HCT116 (cell line): ENCODE measurements at regions not wholly inside any gene's neighbourhood (a gene's known extent, or its start where the extent isn't known, plus 50 kb on each side); places are given as distances from the start of the nearest gene placed in this dataset.
"Not testable (repeated sequence)": the region's sequence is repeated elsewhere in the genome, so short reads cannot be mapped to it uniquely, and the experiment has no call there.

Experiments used
- ATAC-seq: fragments of 200-7000 bp; cut with Tn5 transposase; 2 replicates; pipeline ENCODE4 v1.9.1; 2020; ENCODE audit warnings: mild to moderate bottlenecking, moderate library complexity
- BruUV-seq: library from RNA; stranded (reverse); fragments of 400-500 nt; replicated peaks from 2 replicates; lab custom pipeline; 2021; lab: Mats Ljungman, UMichigan
- CTCF ChIA-PET: fragments of 300-600 bp; sonication (Branson Sonifier 250); formaldehyde crosslinking; loops from one replicate; lab custom pipeline; 2021; ENCODE audit warnings: antibody characterized with exemption; lab: Charles Lee
- POLR2A ChIA-PET: fragments of 300-600, 350-600 bp; sonication (Branson Sonifier 250); formaldehyde crosslinking; loops from one replicate; lab custom pipeline; 2021; ENCODE audit warnings: antibody characterized with exemption; lab: Charles Lee
- RAD21 ChIA-PET, 2 experiments: fragments of 300-600 bp; sonication (Branson Sonifier 250); formaldehyde crosslinking; loops; one replicate each; lab custom pipeline; 2023; ENCODE audit warnings: low total read pairs in 2 of 2; ENCODE audit not compliant: uncharacterized antibody in 2 of 2, unreplicated experiment in 2 of 2, low non-redundant PET in 1 of 2; lab: Charles Lee
- DNase-seq: peaks from one replicate; pipeline ENCODE4 v3.0.0-alpha.2; 2010; ENCODE audit warnings: low read depth, low spot score
- H2AFZ ChIP-seq: fragments of 200-600 bp; shearing (Covaris generic), sonication (generic); 2 replicates; pipeline ENCODE4 v1.6.1; 2017; ENCODE audit warnings: low read depth, mixed run types, mixed read lengths, antibody characterized with exemption, low read length; ENCODE audit not compliant: poor library complexity, severe bottlenecking
- H3K27ac ChIP-seq: 2 replicates; pipeline ENCODE4 v1.5.1; 2012; ENCODE audit warnings: low read depth, low read length
- H3K27me3 ChIP-seq: fragments of 200-600 bp; sonication (generic); 2 replicates; pipeline ENCODE4 v1.6.1; 2016; ENCODE audit warnings: mixed run types, low read length, mixed read lengths; ENCODE audit not compliant: insufficient read depth
- H3K36me3 ChIP-seq, 2 experiments: fragments of 200-500 bp in 1 of 2; fragments of 200-600 bp in 1 of 2; sonication (Bioruptor generic) in 1 of 2; sonication (generic) in 1 of 2; 2 replicates each; pipeline versions ENCODE4 v1.5.1 to v1.6.1; 2014 to 2016; ENCODE audit warnings: low read length in 2 of 2, inconsistent platforms in 1 of 2, mixed read lengths in 1 of 2, mixed run types in 1 of 2; ENCODE audit not compliant: insufficient read depth in 2 of 2, control insufficient read depth in 1 of 2
- H3K4me1 ChIP-seq, 2 experiments: fragments of 200-600 bp in 1 of 2; sonication (generic) in 1 of 2; 2 replicates each; pipeline versions ENCODE4 v1.5.1 to v1.6.1; 2012 to 2017; ENCODE audit warnings: low read length in 2 of 2, inconsistent platforms in 1 of 2, mild to moderate bottlenecking in 1 of 2, mixed read lengths in 1 of 2, mixed run types in 1 of 2, moderate library complexity in 1 of 2; ENCODE audit not compliant: insufficient read depth in 2 of 2, control insufficient read depth in 1 of 2
- H3K4me2 ChIP-seq: fragments of 200-600 bp; sonication (generic); 2 replicates; pipeline ENCODE4 v1.6.1; 2017; ENCODE audit warnings: mixed run types, low read length, mixed read lengths
- H3K4me3 ChIP-seq, 2 experiments: fragments of 200-600 bp in 1 of 2; sonication (generic) in 1 of 2; replicated peaks in 1 of 2; 2 replicates each; pipeline ENCODE4 v1.5.1; 2011 to 2016; ENCODE audit warnings: low read length in 2 of 2, control low read depth in 1 of 2, low read depth in 1 of 2, mild to moderate bottlenecking in 1 of 2, mixed read lengths in 1 of 2, mixed run types in 1 of 2
- H3K79me2 ChIP-seq: fragments of 200-600 bp; sonication (generic); 2 replicates; pipeline ENCODE4 v1.6.1; 2017; ENCODE audit warnings: mild to moderate bottlenecking, mixed run types, low read length, moderate library complexity, mixed read lengths; ENCODE audit not compliant: insufficient read depth
- H3K9ac ChIP-seq: fragments of 200-600 bp; sonication (generic); 2 replicates; pipeline ENCODE4 v1.6.1; 2016; ENCODE audit warnings: low read length, mixed read lengths
- H3K9me2 ChIP-seq: fragments of 200-600 bp; sonication (generic), shearing (Covaris generic); 2 replicates; pipeline ENCODE4 v1.6.1; 2017; ENCODE audit warnings: mixed run types, mild to moderate bottlenecking, moderate library complexity; ENCODE audit not compliant: insufficient read depth
- H3K9me3 ChIP-seq, 2 experiments: fragments of 200-500 bp in 1 of 2; fragments of 200-600 bp in 1 of 2; sonication (Bioruptor generic) in 1 of 2; sonication (generic) in 1 of 2; 2 replicates each; pipeline ENCODE4 v1.6.1; 2014 to 2017; ENCODE audit warnings: low read length in 2 of 2, mixed read lengths in 2 of 2, inconsistent platforms in 1 of 2, low read depth in 1 of 2, mild to moderate bottlenecking in 1 of 2, mixed run types in 1 of 2, moderate library complexity in 1 of 2; ENCODE audit not compliant: control insufficient read depth in 1 of 2, insufficient read depth in 1 of 2
- H4K20me1 ChIP-seq: fragments of 200-600 bp; sonication (generic), shearing (Covaris generic); 2 replicates; pipeline ENCODE4 v1.6.1; 2017; ENCODE audit warnings: mixed run types, mild to moderate bottlenecking, moderate library complexity; ENCODE audit not compliant: insufficient read depth
- JUND ChIP-seq: IDR thresholded peaks from 2 replicates; pipeline ENCODE4 v1.6.1; 2012
- YY1 ChIP-seq: IDR thresholded peaks from 2 replicates; pipeline ENCODE4 v1.6.1; 2011; ENCODE audit warnings: low read length, low read depth, moderate library complexity, mild to moderate bottlenecking; ENCODE audit not compliant: insufficient replicate concordance; ENCODE audit errors: extremely low read depth
- intact Hi-C: fragments of 100-400 bp; cut with micrococcal nuclease; formaldehyde crosslinking; loops from 2 replicates; pipeline ENCODE4 v1.10.0; 2022
- TF ChIP-seq, protein P1 (sequence below): IDR thresholded peaks from 2 replicates; pipeline ENCODE4 v1.6.1; 2012
- TF ChIP-seq, protein P2 (sequence below), 3 experiments: fragments of 200-600 bp in 1 of 3; sonication (generic) in 1 of 3; IDR thresholded peaks in 2 of 3; conservative IDR thresholded peaks in 1 of 3; 2 replicates each; pipeline ENCODE4 v1.5.1; 2012 to 2017; ENCODE audit warnings: low read depth in 2 of 3, low read length in 2 of 3, antibody characterized with exemption in 1 of 3, borderline replicate concordance in 1 of 3, control low read depth in 1 of 3, mild to moderate bottlenecking in 1 of 3, mixed read lengths in 1 of 3, mixed run types in 1 of 3, moderate library complexity in 1 of 3; ENCODE audit not compliant: insufficient read depth in 1 of 3

DNA sequence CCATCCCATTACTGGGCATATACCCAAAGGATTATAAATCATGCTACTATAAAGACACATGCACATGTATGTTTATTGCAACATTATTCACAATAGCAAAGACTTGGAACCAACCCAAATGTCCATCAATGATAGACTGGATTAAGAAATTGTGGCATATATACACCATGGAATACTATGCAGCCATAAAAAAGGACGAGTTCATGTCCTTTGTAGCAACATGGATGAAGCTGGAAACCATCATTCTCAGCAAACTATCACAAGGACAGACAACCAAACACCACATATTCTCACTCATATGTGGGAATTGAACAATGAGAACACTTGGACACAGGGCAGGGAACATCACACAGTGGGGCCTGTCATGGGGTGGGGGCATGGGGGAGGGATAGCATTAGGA, 181.5 kb upstream of the SPRY2 start:
- H2AFZ ChIP-seq, H4K20me1 ChIP-seq, H3K79me2 ChIP-seq, CTCF ChIA-PET, ATAC-seq, intact Hi-C loops, DNase-seq, H3K27me3 ChIP-seq, H3K4me3 ChIP-seq, H3K9me2 ChIP-seq, POLR2A ChIA-PET, BruUV-seq, H3K9me3 ChIP-seq, H3K36me3 ChIP-seq, H3K4me2 ChIP-seq, H3K27ac ChIP-seq, H3K9ac ChIP-seq, RAD21 ChIA-PET: not testable (repeated sequence)
- peaks cover 3 to 19% of the 10 kb centered on the region in 2 experiments; a peak in 2 of 4 replicates for H3K4me1 ChIP-seq

DNA sequence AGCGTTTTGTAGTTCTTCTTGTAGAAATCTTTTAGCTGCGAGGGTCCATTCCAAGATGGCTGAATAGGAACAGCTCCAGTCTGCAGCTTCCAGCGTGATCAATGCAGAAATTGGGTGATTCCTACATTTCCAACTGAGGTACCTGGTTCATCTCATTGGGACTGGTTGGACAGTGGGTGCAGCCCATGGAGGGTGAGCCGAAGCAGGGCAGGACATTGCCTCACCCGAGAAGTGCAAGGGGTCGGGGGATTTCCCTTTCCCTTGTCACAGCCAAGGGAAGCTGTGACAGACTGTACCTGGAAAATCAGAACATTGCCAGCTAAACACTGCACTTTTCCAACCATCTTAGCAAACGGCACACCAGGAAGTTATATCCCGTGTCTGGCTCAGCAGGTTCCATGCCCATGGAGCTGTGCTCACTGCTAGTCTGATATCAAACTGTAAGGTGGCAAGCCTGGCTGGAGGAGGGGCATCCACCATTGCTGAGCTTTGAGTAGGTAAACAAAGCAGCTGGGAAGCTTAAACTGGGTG, 176.0 kb upstream of the SPRY2 start:
- H3K4me1 ChIP-seq = no peaks in the 10 kb centered on the region
- no TSS peak for BruUV-seq
- H3K9ac ChIP-seq = no peak overlapping the region
- no peak overlapping the region for H2AFZ ChIP-seq
- H3K36me3 ChIP-seq = no peaks in the 10 kb centered on the region
- H4K20me1 ChIP-seq = no peaks in the 10 kb centered on the region
- TF ChIP-seq, protein P1, sequence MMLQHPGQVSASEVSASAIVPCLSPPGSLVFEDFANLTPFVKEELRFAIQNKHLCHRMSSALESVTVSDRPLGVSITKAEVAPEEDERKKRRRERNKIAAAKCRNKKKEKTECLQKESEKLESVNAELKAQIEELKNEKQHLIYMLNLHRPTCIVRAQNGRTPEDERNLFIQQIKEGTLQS = no peak
- TF ChIP-seq, protein P2, sequence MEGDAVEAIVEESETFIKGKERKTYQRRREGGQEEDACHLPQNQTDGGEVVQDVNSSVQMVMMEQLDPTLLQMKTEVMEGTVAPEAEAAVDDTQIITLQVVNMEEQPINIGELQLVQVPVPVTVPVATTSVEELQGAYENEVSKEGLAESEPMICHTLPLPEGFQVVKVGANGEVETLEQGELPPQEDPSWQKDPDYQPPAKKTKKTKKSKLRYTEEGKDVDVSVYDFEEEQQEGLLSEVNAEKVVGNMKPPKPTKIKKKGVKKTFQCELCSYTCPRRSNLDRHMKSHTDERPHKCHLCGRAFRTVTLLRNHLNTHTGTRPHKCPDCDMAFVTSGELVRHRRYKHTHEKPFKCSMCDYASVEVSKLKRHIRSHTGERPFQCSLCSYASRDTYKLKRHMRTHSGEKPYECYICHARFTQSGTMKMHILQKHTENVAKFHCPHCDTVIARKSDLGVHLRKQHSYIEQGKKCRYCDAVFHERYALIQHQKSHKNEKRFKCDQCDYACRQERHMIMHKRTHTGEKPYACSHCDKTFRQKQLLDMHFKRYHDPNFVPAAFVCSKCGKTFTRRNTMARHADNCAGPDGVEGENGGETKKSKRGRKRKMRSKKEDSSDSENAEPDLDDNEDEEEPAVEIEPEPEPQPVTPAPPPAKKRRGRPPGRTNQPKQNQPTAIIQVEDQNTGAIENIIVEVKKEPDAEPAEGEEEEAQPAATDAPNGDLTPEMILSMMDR (IDR thresholded peaks at IDR 0.05 in 2 of 3, conservative IDR thresholded peaks at IDR 0.05 in 1 of 3; ENCODE audit: borderline replicate concordance in 1 of 3, insufficient read depth in 1 of 3, low read depth in 2 of 3, low read length in 2 of 3) = no peak
- TF ChIP-seq YY1 (no peak), JUND (no peak)
- no peaks in the 10 kb centered on the region for H3K9me2 ChIP-seq
- H3K79me2 ChIP-seq = no peaks in the 10 kb centered on the region
- ChIA-PET CTCF (no interaction called here), RAD21 (no interaction called here), POLR2A (no interaction called here)
- ATAC-seq (no peak), DNase-seq (no peak)
- H3K4me2 ChIP-seq = no peak overlapping the region
- intact Hi-C loops = no loop called here
- H3K4me3 ChIP-seq = no peak overlapping the region
- H3K27ac ChIP-seq = no peak overlapping the region
- H3K27me3 ChIP-seq = no peaks in the 10 kb centered on the region
- H3K9me3 ChIP-seq = no peaks in the 10 kb centered on the region
